NB4 (cell line): ENCODE measurements at regions not wholly inside any gene's neighbourhood (a gene's known extent, or its start where the extent isn't known, plus 50 kb on each side); places are given as distances from the start of the nearest gene placed in this dataset.

Experiments used
- DNase-seq: peaks from one replicate; pipeline ENCODE4 v3.0.0; 2010; ENCODE audit warnings: low read depth
- H3K4me3 ChIP-seq: one replicate; pipeline ENCODE4 v1.5.1; 2011; ENCODE audit warnings: mild to moderate bottlenecking, low read depth, low read length, moderate library complexity
- CTCF ChIP-seq: IDR thresholded peaks from one replicate; pipeline ENCODE4 v1.5.1; 2012; ENCODE audit warnings: low read depth, low read length
- MAX ChIP-seq: IDR thresholded peaks from 2 replicates; pipeline ENCODE4 v1.6.1; 2011; ENCODE audit warnings: low read depth, low read length
- MYC ChIP-seq: IDR thresholded peaks from 2 replicates; pipeline ENCODE4 v1.6.1; 2011; ENCODE audit warnings: low read depth, low read length
- POLR2A ChIP-seq: IDR thresholded peaks from 2 replicates; pipeline ENCODE4 v1.6.1; 2011; ENCODE audit warnings: mild to moderate bottlenecking; ENCODE audit not compliant: insufficient read length; ENCODE audit errors: extremely low read depth

- TF ChIP-seq POLR2A (no peak), MAX (no peak), MYC (no peak), CTCF (no peak)
- no peak overlapping the region for H3K4me3 ChIP-seq
- no peak for DNase-seq
Observed at GRCh38 chr17:72512649-72513556, 392.1 kb downstream of the SOX9 start.

GRCh38 chr17:72514321-72514861 is 393.6 kb downstream of the SOX9 start:
- no peak for TF ChIP-seq POLR2A
- no peak for TF ChIP-seq CTCF
- no peak for TF ChIP-seq MAX
- no peak for TF ChIP-seq MYC
- DNase-seq, result no peak
- no peak overlapping the region for H3K4me3 ChIP-seq

- DNase-seq, result no peak
- TF ChIP-seq MAX (no peak), POLR2A (no peak), CTCF (no peak), MYC (no peak)
- no peak overlapping the region for H3K4me3 ChIP-seq
Observed at GRCh38 chr17:72514891-72515290, 394.1 kb downstream of the SOX9 start.

GRCh38 chr17:72515291-72516065 is 394.7 kb downstream of the SOX9 start:
- TF ChIP-seq CTCF (no peak), MYC (no peak), POLR2A (no peak), MAX (no peak)
- no peak for DNase-seq
- no peak overlapping the region for H3K4me3 ChIP-seq

- H3K4me3 ChIP-seq, result no peak overlapping the region
- peak; percentile 32 for DNase-seq
- no peak for TF ChIP-seq MYC
- TF ChIP-seq MAX, result no peak
- TF ChIP-seq CTCF, result no peak
Observed at GRCh38 chr17:72516772-72517399, 396.1 kb downstream of the SOX9 start.
